ENCODE measurements at regions not wholly inside any gene's neighbourhood (a gene's known extent, or its start where the extent isn't known, plus 50 kb on each side); places are given as distances from the start of the nearest gene placed in this dataset.

DNA sequence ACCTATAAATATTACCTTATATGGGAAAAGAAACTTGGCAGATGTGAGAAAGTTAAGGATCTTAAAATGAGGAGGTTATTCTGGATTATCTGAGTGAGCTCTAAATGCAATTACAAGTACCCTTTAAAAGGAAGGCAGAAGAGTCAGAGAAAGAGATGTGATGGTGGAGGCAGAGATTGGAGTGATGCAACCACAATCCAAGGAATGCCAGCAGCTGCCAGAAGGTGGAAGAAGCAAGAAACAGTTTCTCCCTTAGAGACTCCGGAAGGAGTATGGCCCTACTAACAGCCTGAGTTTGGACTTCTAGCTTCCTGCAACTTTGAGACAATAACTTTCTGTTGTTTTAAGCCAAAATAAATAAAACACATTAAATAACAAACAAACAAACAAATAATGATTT lies 108.7 kb upstream of the PRLR start:
- no peaks in the 10 kb centered on the region for H3K27me3 Mint-ChIP-seq
- ATAC-seq (ENCODE audit: low read depth in 2 of 2): no peak

GRCh38 chr5:35338157-35338453 lies 107.8 kb upstream of the PRLR start:
- no peaks in the 10 kb centered on the region for H3K36me3 Mint-ChIP-seq
- Histone ChIP-seq H3K36me3 (ENCODE audit: control insufficient read depth, insufficient read depth, low read length) (no peaks in the 10 kb centered on the region), H3K27ac (ENCODE audit: insufficient read depth, low read length, poor library complexity, severe bottlenecking) (no peak overlapping the region), H3K9me3 (ENCODE audit: control insufficient read depth in 2 of 2, low read length in 2 of 2) (no peaks in the 10 kb centered on the region), H3K27me3 (ENCODE audit: control insufficient read depth, insufficient read depth, low read length) (no peaks in the 10 kb centered on the region), H3K4me1 (ENCODE audit: control insufficient read depth, insufficient read depth, low read length, poor library complexity, severe bottlenecking) (no peaks in the 10 kb centered on the region), H3K4me3 (ENCODE audit: low read depth, low read length) (no peak overlapping the region)
- no peak overlapping the region for H3K4me3 Mint-ChIP-seq
- no peak overlapping the region for H3K27ac Mint-ChIP-seq
- H3K27me3 Mint-ChIP-seq: no peaks in the 10 kb centered on the region
- DNase-seq: no peak
- H3K4me1 Mint-ChIP-seq: no peaks in the 10 kb centered on the region
- ATAC-seq (ENCODE audit: low read depth in 2 of 2): no peak
- peaks cover 0 to 7% (median 2%) of the 10 kb centered on the region in 7 donors for H3K9me3 Mint-ChIP-seq

More for the DNA sequence above, 108.7 kb upstream of the PRLR start:
- Histone ChIP-seq H3K27me3 (ENCODE audit: control insufficient read depth, insufficient read depth, low read length) (no peaks in the 10 kb centered on the region), H3K4me1 (ENCODE audit: control insufficient read depth, insufficient read depth, low read length, poor library complexity, severe bottlenecking) (no peaks in the 10 kb centered on the region), H3K36me3 (ENCODE audit: control insufficient read depth, insufficient read depth, low read length) (no peaks in the 10 kb centered on the region), H3K4me3 (ENCODE audit: low read depth, low read length) (no peak overlapping the region), H3K9me3 (ENCODE audit: control insufficient read depth in 2 of 2, low read length in 2 of 2) (no peaks in the 10 kb centered on the region), H3K27ac (ENCODE audit: insufficient read depth, low read length, poor library complexity, severe bottlenecking) (no peak overlapping the region)
- no peak for DNase-seq
- Mint-ChIP-seq H3K4me1 (no peaks in the 10 kb centered on the region), H3K27ac (no peak overlapping the region), H3K36me3 (no peaks in the 10 kb centered on the region), H3K9me3 (peaks cover 0 to 7% (median 2%) of the 10 kb centered on the region in 7 donors), H3K4me3 (no peak overlapping the region)

DNA sequence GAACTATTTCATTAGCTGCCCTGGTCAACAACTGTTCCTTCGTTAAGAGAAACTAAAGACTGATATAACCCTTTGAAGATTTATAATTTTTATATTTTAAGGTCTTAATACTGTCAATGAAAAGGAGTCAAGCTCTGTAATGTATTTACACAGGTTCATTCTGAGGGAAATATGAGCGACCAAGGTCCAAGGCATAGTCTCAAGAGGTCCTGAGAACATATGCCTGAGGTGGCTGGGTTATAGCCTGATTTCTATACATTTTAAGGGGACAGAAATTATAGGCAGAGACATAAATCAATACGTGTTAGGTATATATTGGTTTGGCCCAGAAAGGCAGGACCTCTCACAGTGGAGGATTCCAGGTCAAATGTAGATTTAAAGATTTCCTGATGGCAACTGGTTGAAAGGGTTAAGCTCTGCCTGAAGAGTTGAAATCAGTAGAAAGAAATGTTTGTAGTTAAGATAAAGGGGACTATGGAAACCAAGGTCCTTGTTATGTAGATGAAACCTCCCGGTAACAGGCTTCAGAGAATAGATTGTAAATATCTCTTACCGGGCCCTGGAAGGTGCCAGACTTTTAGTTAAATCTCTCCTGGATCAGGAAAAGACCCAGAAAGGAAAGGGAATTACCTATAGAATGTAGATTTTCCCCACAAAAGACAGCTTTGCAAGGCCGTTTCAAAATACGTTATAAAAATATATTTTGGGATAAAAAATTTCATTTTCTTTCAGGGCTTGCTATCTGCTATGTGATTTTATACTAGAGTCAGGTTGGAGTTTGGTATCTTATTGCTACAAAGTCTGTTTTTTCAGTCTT lies 107.3 kb upstream of the PRLR start:
- H3K36me3 Mint-ChIP-seq: no peaks in the 10 kb centered on the region
- no peaks in the 10 kb centered on the region for H3K36me3 ChIP-seq (ENCODE audit: control insufficient read depth, insufficient read depth, low read length)

GRCh38 chr5:35336230-35336629 lies 105.9 kb upstream of the PRLR start:
- Histone ChIP-seq H3K9me3 (ENCODE audit: control insufficient read depth in 2 of 2, low read length in 2 of 2) (no peaks in the 10 kb centered on the region), H3K36me3 (ENCODE audit: control insufficient read depth, insufficient read depth, low read length) (no peaks in the 10 kb centered on the region), H3K27ac (ENCODE audit: insufficient read depth, low read length, poor library complexity, severe bottlenecking) (no peak overlapping the region), H3K4me1 (ENCODE audit: control insufficient read depth, insufficient read depth, low read length, poor library complexity, severe bottlenecking) (no peaks in the 10 kb centered on the region), H3K4me3 (ENCODE audit: low read depth, low read length) (no peak overlapping the region), H3K27me3 (ENCODE audit: control insufficient read depth, insufficient read depth, low read length) (no peaks in the 10 kb centered on the region)
- Mint-ChIP-seq H3K27me3 (no peaks in the 10 kb centered on the region), H3K36me3 (no peaks in the 10 kb centered on the region), H3K27ac (no peak overlapping the region), H3K4me1 (no peaks in the 10 kb centered on the region), H3K9me3 (peaks cover 0 to 7% (median 2%) of the 10 kb centered on the region in 7 donors), H3K4me3 (no peak overlapping the region)
- ATAC-seq (ENCODE audit: low read depth in 2 of 2) (no peak), DNase-seq (no peak)

More for the DNA sequence above, 107.3 kb upstream of the PRLR start:
- Histone ChIP-seq H3K9me3 (ENCODE audit: control insufficient read depth in 2 of 2, low read length in 2 of 2) (no peaks in the 10 kb centered on the region), H3K4me3 (ENCODE audit: low read depth, low read length) (no peak overlapping the region), H3K4me1 (ENCODE audit: control insufficient read depth, insufficient read depth, low read length, poor library complexity, severe bottlenecking) (no peaks in the 10 kb centered on the region), H3K27me3 (ENCODE audit: control insufficient read depth, insufficient read depth, low read length) (no peaks in the 10 kb centered on the region), H3K27ac (ENCODE audit: insufficient read depth, low read length, poor library complexity, severe bottlenecking) (no peak overlapping the region)
- no peaks in the 10 kb centered on the region for H3K27me3 Mint-ChIP-seq
- no peak for ATAC-seq (ENCODE audit: low read depth in 2 of 2)
- H3K4me3 Mint-ChIP-seq: no peak overlapping the region
- no peaks in the 10 kb centered on the region for H3K4me1 Mint-ChIP-seq
- peaks cover 0 to 7% (median 2%) of the 10 kb centered on the region in 7 donors for H3K9me3 Mint-ChIP-seq
- no peak for DNase-seq
- H3K27ac Mint-ChIP-seq: no peak overlapping the region

DNA sequence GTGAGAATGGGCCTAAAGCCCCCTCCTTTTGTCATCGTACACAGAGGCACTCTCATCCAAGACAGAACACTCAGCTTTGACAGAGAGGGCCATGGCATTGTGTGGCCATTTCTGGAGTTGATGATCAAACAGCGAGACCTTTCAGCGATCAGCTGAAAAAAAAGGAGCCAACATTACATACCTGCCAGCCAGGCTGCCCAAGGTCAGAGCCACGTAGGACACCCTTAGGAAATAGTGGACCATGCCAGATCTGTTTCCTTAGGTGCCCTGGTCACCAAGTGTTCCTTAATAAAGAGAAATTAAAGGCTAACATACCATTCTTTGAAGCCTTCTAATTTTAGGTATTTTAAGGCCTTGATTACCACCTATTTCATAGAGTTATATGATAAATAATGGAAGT lies 105.5 kb upstream of the PRLR start:
- Histone ChIP-seq H3K4me1 (ENCODE audit: control insufficient read depth, insufficient read depth, low read length, poor library complexity, severe bottlenecking) (no peaks in the 10 kb centered on the region), H3K9me3 (ENCODE audit: control insufficient read depth in 2 of 2, low read length in 2 of 2) (no peaks in the 10 kb centered on the region), H3K36me3 (ENCODE audit: control insufficient read depth, insufficient read depth, low read length) (no peaks in the 10 kb centered on the region), H3K27me3 (ENCODE audit: control insufficient read depth, insufficient read depth, low read length) (no peaks in the 10 kb centered on the region), H3K27ac (ENCODE audit: insufficient read depth, low read length, poor library complexity, severe bottlenecking) (no peak overlapping the region), H3K4me3 (ENCODE audit: low read depth, low read length) (no peak overlapping the region)
- DNase-seq (no peak), ATAC-seq (ENCODE audit: low read depth in 2 of 2) (no peak)
- no peaks in the 10 kb centered on the region for H3K4me1 Mint-ChIP-seq
- H3K27ac Mint-ChIP-seq: no peak overlapping the region
- no peaks in the 10 kb centered on the region for H3K36me3 Mint-ChIP-seq
- no peaks in the 10 kb centered on the region for H3K27me3 Mint-ChIP-seq
- peaks cover 0 to 9% (median 4%) of the 10 kb centered on the region in 7 donors for H3K9me3 Mint-ChIP-seq
- no peak overlapping the region for H3K4me3 Mint-ChIP-seq

GRCh38 chr5:35333366-35333765 lies 103.1 kb upstream of the PRLR start:
- no peaks in the 10 kb centered on the region for H3K9me3 ChIP-seq (ENCODE audit: control insufficient read depth in 2 of 2, low read length in 2 of 2)
- DNase-seq (no peak), ATAC-seq (ENCODE audit: low read depth in 2 of 2) (no peak)
- no peak overlapping the region for H3K27ac ChIP-seq (ENCODE audit: insufficient read depth, low read length, poor library complexity, severe bottlenecking)
- H3K36me3 Mint-ChIP-seq: no peaks in the 10 kb centered on the region
- no peaks in the 10 kb centered on the region for H3K36me3 ChIP-seq (ENCODE audit: control insufficient read depth, insufficient read depth, low read length)
- H3K27ac Mint-ChIP-seq: no peak overlapping the region
- H3K27me3 ChIP-seq (ENCODE audit: control insufficient read depth, insufficient read depth, low read length): no peaks in the 10 kb centered on the region
- no peaks in the 10 kb centered on the region for H3K4me1 Mint-ChIP-seq
- H3K4me1 ChIP-seq (ENCODE audit: control insufficient read depth, insufficient read depth, low read length, poor library complexity, severe bottlenecking): no peaks in the 10 kb centered on the region
- no peak overlapping the region for H3K4me3 Mint-ChIP-seq
- no peak overlapping the region for H3K4me3 ChIP-seq (ENCODE audit: low read depth, low read length)
- peaks cover 0 to 7% (median 0%) of the 10 kb centered on the region in 7 donors for H3K9me3 Mint-ChIP-seq
- no peaks in the 10 kb centered on the region for H3K27me3 Mint-ChIP-seq

DNA sequence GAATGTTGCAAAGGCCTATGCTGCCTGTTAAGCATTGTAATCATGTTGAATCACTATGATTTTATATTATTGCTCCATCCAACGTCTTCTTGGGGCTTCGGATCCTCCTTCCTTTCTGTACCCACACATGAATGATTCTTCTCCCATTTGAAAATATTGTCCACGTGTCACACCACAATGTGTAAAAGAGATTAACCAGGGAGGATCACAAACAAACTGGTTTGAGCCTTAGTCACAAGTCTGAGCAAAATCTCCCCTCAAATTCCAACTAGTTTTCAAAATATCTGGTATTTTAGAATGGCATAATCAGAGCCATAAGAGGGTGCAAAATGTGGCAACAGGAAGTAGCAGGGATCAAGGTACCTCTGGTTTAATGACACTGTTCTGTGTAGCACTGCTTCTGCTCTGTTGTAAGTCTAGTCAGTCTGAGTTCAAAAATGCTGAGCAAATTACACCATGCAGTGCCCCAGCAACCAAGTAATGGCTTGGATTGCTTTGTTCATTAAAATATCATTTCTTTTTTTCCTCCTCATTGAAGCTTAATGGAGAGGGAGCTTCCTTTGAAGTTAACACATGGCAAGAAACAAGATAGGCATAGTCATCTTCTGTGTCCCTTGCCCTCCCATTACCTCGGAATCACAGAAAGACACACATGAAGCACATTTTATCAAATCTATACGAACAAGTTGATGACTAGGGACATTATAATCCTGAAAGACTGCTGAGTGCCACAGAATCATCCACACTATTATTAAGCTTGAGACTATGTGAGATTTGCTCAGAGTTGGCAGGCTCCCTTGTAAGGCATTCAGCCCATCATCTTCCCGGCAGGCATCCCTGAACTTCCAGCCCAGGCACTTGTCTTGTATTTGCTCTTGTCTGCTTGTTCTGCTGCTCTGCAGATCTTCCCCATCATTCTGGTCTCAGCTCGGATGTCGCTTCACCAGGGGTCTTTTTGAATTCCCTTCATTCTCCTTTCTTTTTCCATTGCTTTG lies 102.0 kb upstream of the PRLR start:
- DNase-seq: no peak
- Histone ChIP-seq H3K36me3 (ENCODE audit: control insufficient read depth, insufficient read depth, low read length) (no peaks in the 10 kb centered on the region), H3K4me1 (ENCODE audit: control insufficient read depth, insufficient read depth, low read length, poor library complexity, severe bottlenecking) (no peaks in the 10 kb centered on the region), H3K9me3 (ENCODE audit: control insufficient read depth in 2 of 2, low read length in 2 of 2) (no peaks in the 10 kb centered on the region), H3K27me3 (ENCODE audit: control insufficient read depth, insufficient read depth, low read length) (no peaks in the 10 kb centered on the region), H3K4me3 (ENCODE audit: low read depth, low read length) (no peak overlapping the region), H3K27ac (ENCODE audit: insufficient read depth, low read length, poor library complexity, severe bottlenecking) (no peak overlapping the region)
- H3K27ac Mint-ChIP-seq: no peak overlapping the region
- H3K27me3 Mint-ChIP-seq: no peaks in the 10 kb centered on the region
- no peak for ATAC-seq (ENCODE audit: low read depth in 2 of 2)
- no peaks in the 10 kb centered on the region for H3K36me3 Mint-ChIP-seq
- peaks cover 0 to 11% (median 0%) of the 10 kb centered on the region in 7 donors for H3K9me3 Mint-ChIP-seq
- H3K4me3 Mint-ChIP-seq: no peak overlapping the region
- no peaks in the 10 kb centered on the region for H3K4me1 Mint-ChIP-seq

Measured in CD4-positive, CD25-positive, alpha-beta regulatory T cell (primary cell).